NCI-H2196 (cell line): ENCODE measurements at regions not wholly inside any gene's neighbourhood (a gene's known extent, or its start where the extent isn't known, plus 50 kb on each side); places are given as distances from the start of the nearest gene placed in this dataset.

Experiments
- DNase-seq: peaks from one replicate; lab custom pipeline; 2025; ENCODE audit not compliant: unreplicated experiment; lab: John Stamatoyannopoulos, UW

DNA sequence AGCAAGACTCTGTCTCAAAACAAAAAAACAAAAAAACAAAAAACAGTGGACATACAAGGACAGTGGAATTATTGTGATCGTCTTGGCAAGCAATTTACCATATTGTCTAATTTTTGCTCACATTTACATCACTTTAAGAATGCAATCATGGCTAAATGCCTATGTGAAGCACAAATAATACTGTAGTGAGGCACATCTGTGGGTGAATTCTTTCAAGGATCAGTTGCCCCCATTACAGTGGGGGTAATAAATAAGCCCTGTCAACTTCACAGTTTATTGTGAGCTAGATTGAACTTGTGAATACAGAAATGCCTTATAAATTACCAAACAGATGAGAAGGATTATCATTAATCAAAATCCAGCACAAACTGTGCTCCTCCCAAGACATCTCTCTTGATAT is 150.2 kb upstream of the PAPPA start:
- DNase-seq: no peak

DNA sequence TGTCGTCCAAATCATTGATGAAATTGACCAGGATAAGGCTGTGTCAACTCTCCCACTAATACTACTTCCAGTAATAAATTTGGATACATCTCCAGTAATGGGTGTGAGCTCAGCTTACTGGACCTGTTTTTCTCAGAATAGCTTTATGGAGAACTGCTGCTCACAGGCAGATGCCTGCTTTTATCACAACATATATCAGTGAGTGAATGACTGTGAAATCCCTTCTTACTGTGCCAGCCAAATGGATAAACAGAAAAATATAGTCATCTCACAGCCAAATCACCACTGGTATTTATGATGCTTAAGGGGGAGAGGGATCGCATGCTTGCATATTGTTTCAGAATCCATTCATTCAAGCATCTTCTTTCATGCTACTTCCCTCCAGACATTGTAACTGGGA is 148.4 kb upstream of the PAPPA start:
- DNase-seq: no peak

DNA sequence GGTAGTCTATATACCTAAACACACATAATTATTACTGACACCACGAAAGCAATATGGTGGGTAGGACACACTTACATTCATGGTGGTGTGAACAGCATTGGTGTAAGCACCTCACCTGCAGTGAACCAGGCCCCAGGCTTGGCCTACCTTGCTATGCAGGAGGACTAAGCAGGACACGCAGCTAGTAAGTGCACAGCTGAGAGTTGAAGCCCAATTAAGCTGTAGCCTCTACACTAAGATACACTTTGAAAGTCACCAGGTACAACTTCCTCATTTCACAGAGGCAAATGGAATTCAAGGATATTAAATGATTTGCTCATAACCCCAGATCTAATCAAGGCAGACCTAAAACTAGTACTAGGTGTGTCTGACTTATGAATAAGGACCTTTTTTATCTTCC is 145.8 kb upstream of the PAPPA start:
- no peak for DNase-seq

DNA sequence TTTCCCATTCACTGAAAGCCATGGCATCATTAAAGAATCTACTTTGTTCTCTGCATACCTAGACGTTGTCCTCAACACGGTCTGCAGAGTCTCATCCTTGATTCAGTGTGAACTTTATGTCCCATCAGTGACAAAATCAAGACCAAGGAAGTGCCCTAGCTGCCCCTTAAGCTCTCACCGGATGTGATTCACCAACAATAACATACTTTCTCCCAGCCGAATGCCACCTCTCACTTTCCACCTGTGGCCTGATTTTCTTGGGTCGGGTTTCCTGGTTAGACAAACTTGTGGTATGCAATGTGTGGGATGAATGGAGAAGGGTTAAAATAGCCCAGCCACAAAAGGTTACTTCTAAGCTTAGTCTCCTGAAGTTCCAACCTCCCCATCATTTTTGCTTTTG is 145.3 kb upstream of the PAPPA start:
- no peak for DNase-seq

DNA sequence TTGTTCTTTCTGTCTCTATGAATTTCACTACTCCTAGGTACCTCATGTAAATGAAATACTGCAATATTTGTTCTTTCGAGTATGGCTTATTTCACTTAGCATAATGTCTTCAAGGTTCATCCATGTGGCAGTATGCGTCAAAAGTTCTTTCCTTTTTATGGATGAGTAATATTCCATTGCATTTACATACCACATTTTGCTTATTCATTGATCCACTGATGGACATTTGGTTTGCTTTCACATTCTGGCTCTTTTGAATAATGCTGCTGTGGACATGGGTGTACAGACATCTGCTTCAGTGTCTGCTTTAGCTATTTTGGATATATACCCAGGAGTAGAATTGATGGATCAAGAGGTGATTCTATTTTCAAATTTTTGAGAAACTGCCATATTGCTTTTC is 144.2 kb upstream of the PAPPA start:
- DNase-seq: no peak

DNA sequence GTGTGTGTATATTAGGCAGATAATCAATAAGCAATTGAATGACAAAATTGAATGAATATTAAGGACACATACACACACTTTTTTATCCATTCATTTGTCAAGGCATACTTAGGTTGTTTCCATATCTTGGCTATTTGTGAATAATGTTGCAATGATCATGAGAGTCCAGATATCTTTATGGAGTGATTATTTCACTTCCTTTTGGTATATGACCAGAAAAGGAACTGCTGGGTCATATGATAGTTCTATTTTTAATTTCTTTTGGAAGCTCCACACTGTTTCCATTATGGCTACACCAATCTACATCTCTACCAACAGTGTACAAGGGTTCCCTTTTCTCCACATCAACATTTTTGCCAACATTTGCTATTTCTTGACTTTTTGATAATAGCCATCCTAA is 137.7 kb upstream of the PAPPA start:
- no peak for DNase-seq

DNA sequence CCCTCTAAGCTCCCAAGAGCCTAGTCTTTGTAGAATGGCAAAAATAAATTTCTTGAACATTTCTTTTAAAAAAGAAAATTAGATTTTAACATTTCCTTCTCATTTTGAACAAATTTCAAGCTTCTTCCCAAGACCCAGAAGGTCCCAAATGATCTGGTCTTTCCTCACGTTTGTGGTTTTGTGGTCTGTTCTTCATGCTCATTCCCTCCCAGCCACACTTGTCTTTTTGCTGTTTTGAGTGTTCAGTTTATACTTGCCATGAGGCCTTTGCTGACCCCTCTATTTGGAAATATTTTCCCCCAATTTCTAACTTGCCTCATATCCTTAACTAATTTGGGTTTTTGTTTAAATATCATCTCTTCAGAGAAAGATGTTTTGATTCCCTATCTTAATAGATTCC is 133.4 kb upstream of the PAPPA start:
- DNase-seq: no peak

DNA sequence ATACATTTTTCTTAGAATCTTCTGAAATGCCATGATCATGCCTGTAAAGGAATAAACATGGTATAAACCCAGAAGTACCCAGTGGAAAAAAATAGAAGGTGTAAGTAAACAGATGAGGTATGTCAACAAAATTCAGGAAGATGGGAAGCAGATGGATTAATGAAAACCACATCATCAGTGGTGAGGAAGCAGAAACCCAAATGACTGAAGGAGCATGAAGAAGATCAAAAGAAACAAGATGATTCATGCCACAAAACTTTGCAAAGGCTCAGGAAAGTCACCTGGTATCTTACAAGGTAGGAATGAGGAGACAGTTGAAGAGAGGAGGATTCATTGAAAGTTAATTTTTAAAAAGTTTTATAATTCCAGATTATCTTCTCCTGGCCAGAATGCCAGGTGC is 132.8 kb upstream of the PAPPA start:
- no peak for DNase-seq

DNA sequence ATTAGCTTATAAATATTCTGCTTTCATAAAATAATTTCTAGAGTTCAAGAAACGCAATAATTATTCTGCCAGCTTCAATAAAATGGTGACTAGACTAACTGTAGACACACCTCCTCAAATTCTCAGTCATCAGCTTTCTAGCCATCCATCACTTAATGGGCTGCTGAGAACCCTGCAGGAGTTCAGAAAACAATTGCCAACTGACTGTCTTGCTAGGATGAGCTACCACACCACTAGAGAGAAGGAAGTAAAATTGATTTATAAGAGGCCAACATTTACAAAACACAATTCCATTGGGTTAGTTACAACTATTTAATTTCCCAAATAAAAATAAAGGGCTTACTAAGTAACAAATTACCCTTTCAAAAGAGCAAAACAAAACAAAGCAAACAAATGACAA is 126.5 kb upstream of the PAPPA start:
- DNase-seq: no peak

DNA sequence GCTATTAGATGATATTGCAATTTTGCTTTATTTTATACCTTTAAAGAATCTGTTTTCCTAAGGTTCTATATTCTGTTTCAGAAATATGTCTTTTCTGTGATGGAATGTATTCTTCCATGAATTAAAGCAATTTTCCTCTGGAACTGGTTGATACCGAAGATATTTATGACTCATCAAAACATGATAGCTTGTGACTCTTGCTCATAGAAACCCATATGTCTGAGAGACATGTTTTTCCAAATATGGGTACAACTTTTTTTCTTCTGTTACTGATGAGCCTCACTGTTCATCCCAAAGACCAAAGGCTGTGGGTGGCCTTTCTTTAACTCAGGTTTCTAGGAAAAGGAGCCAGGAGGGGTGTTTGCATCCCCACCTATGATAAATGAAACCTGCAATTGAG is 126.1 kb upstream of the PAPPA start:
- no peak for DNase-seq

DNA sequence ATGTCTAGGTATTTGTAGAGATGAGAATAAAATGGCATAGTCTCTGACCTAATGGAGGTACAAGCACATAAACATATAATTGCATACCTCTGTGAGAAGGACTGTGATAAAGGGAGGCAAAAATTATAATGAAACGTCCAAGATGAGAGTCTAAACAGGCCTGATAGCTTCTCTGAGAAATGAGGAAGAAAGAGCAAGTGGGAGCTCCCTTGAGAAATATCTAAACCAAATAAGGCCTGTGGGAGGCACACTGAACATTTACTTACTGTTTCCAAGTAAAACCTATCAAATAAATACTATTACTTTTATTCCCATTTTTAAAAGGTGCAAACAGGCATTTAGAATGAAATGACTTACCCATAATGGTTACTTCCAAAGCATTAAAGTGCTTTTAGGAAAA is 125.6 kb upstream of the PAPPA start:
- no peak for DNase-seq

DNA sequence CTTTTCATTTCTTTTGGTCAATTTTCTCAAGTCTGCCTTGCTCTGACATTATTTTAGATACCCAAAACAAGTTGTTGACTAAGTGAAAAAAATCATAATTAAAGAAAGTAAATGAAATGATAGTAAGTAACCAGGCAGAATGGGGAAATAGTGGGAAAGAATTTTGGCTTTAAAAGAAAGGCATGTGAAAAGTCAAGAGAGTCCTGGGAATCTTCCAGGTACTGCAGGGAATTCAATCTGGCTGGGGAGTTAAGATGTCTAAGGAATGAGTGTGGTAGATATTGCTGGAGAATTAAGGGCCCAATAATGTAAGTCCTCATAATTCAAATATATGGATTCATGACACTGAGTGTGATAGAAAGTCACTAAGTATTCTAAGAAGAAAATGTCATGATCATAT is 123.1 kb upstream of the PAPPA start:
- no peak for DNase-seq

DNA sequence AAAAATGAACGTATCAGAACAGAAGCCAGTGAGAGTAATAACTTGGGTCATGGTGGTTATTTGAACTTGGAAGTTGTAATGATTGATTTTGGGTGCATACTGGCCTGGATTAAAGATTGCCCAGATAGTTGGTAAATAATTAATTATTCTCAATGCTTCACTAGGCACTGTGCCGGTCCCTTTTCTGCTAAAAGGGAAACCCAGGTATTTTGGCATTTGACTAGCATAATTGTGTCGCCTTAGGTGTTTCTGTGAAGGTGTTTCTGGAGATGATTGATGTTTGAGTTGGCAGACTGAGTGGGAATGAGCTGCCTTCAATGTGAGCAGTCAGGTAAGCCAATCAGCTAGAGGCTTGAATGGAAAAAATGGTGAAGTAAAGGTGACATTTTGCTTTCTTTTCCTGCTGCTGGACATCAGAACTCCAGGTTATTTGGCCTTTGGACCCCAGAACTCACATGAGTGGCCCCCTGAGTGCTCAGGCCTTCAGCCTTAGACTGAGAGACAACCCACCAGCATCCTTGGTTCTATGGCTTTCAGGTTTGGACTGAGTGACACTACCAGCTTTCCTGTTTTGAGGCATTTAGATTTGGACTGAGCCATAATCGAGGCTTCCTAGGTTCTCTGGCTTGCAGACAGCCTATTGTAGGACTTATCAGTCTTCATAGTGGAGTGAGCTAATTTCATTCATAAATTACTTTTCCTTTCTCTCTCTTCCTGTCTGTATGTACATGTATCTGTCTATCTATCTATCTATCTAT is 120.7 kb upstream of the PAPPA start:
- no peak for DNase-seq

DNA sequence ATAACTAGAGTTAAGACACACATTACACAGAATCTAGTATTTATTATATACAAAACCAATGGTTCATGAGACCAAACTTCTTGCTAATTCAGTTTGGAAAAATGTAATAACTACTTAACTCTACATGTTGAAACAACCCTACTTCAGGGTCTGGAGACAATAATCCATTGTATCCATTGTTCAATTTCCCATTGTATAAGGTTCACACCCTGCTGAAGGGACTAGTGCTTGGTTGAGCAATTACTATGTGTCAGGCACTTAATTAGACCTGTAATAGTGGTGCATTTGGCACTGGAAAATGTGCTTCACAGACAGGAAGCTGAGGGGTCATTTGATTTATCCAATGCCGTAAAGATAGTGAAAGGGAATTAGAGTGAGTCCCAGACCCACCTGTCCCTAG is 114.3 kb upstream of the PAPPA start:
- DNase-seq: no peak

DNA sequence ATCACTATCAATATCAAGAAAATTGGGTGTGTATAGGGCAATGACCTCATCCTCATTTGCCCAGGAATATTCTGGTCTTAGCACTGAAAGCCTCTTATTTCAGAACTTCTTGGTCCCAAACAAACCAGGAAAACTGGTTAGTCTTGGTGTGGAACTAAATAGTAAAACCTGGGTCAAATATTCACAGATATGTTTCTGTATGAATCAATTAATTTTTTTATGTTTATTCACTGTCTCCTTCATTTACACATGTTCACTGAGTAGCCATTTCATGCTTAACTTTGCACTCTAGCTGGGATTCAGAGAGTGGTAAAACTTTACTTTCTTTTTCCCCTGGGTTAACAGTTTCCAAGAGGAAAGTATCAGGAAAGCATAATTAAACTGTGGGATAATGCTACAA is 113.7 kb upstream of the PAPPA start:
- DNase-seq: no peak

DNA sequence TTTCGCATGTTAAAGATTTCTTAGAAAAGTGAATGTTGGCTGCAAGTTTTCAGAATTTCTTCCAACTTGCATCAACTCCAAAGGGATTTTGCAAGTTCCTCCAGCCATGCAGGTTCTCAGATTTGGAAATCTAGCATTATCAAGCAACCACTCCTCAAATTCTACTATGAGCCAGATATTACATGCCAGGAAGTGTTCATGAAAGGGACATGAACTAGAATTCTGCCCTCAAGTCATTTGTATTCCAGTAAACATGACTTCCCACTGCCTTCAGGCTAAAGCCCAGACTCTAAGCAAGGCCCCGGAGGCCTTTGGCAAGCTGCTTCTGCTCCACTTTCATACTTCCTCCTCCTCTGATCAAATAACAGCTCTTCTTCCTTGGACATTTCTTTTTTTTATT is 111.3 kb upstream of the PAPPA start:
- DNase-seq: no peak

DNA sequence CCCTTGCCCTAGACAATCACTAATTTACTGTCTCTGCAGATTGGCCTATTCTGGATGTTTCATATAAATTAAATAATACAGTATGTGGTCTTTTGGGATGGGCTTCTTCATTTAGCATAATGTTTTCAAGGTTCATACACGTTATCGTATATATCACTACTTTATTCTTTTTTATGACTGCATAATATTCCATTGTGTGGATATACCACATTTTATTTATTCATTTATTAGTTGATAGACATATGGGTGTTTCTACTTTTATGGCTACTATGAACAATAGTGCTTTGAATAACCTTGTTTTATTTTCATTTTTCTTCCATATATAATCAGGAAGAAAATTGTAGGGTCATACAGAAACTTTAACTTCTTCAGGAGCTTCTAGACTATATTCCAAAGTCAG is 108.5 kb upstream of the PAPPA start:
- DNase-seq: no peak

DNA sequence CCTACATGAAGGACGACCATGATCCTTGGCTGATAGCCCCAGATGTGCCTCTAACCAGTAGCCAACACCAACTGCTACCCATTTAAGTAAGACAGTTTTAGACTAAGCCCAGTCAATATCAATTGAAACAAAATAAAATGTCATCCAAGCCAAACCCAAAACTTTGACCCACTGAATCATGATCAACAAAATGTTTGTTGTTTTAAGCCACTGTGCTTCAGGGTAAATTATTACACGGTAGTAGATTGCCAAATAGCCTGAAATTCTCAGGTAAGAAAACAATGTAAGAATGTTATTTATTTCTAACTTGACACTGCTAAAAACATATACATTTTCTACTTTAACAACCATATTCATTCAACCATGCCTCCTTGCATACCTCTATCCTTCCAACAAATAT is 105.5 kb upstream of the PAPPA start:
- no peak for DNase-seq

DNA sequence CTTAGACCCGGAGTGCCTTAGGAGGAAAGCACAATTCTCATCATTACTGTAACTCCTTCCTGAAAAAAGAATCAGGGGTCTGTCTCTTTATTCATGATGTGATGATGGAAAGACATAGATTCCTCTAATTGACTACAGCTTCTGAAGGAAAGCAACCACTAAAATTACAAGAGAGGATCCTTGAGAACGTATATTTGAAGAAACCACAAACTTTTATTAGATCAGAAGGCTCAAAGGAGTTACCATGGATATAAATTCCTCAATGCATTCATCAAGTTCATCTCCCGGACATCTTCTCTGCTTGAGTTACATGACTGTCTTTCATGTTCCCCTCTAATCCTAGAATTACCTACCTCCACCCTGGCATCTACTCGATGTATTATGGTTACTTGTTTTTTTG is 104.1 kb upstream of the PAPPA start:
- DNase-seq: no peak

DNA sequence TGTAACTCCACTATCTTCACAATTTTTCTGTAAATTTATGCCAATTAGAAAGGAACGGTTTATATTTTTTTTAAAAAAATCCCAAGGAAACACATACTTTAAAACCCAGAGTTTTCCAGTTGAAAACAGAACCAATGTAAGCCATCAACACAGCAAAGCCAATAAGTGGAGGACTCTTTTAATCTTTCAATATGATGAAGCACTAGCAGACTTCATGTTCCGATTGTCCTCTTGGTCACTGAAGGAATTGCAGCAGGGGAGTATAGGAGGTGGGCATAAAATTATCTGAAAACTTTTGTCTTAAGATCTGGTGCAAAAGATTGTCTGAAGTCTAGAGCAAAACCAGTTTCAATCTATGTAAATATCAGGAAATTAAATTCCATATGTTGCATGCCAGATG is 102.1 kb upstream of the PAPPA start:
- DNase-seq: no peak

DNA sequence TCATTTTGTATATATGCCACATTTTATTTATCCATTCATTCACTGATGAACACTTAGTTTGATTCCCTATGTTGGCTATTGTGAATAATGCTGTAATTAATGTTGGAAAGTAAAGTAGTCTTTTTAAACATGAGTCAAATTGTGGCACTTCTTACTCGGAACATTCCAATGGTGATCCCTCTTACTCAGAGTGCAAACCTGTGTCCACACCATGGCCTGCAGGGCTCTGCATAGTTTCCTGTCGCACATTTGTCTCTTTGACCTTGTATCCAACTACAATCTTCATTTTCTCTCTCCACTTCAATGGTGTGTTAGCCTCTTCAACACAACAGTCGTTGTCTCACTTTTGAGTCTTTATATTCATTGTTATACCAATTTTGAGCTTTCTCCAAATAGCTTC is 98.1 kb upstream of the PAPPA start:
- DNase-seq: no peak

DNA sequence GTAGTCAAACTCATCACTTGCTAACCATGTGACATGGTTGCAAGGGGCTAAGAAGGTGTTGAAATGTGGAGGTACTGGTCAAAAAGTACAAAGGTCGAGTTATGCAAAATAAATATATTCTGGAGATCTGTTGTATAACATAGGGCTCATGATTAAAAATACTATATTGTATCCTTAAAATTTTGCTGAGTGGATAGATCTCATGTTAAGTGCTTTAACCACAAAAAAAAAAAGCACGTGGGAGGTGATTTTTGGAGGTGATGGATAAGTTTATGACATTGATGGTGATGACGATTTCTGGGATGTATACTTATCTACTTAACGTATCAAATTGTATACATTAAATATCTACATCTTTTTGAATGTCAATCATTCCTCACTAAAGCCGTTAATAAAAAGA is 96.2 kb upstream of the PAPPA start:
- DNase-seq: no peak

DNA sequence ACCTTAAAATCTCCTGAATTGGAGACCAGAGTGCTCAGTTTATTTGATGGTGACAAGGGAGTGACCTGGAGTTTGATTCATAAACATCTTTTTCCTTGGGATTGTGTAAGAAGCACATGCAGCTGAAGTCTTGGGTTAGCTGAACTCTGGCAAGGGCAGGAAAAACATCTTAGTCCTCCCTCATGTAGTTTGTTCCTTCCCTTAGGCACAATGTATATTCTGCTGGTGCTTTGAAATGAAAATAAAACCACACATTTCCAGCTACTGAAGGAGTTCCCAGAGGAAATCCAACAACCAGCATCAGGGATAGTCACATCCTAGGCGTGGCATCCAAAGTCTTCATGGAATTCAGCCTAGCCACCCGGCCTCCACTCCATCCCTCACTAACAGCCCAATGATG is 95.2 kb upstream of the PAPPA start:
- no peak for DNase-seq

DNA sequence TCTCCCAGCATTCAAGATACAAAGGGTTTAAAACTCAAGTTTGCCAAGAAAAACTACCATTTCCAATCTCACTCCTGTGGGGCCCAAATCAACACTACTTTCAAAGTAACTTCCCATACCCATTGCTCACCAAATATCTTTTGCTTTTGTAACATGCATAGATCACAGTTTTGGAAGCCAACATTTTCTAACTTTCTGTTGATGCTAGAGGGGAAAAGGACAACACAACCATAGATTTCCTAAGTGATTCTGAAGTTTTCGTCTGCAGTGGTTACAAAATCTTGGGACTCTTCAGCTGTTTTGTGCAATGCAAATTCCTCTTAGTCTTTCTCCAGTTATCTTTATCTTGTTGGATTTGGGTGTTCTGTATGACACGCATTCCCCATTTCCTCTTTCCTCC is 94.1 kb upstream of the PAPPA start:
- DNase-seq: no peak
